ENCODE measurements at regions not wholly inside any gene's neighbourhood (a gene's known extent, or its start where the extent isn't known, plus 50 kb on each side); places are given as distances from the start of the nearest gene placed in this dataset.

DNA sequence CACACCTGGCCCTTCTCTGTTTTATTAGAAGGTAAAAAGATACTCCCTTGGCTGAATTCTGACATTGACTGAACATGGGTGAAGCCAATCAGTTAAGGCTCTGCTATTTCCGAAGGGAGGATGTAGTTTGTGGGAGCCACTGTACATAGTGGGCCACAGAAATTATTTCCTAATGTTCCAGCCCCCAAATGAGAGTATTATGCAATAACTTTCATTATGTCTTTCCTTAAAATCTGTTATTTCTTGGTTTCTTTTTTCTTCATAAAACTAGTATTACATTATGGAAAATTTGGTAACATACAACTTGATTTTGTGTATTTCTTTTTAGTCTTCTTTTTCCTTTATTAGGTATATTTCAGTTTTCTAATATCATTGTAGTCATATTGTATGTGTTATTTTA, 51.9 kb upstream of the EP300 start:
- no peaks in the 10 kb centered on the region for H3K4me1 ChIP-seq (ENCODE audit: insufficient read depth, low read length, poor library complexity, severe bottlenecking)
- TF ChIP-seq EZH2 (IDR thresholded peaks at IDR 0.05; ENCODE audit: borderline replicate concordance, low read depth, low read length, poor library complexity, severe bottlenecking) (no peak), CTCF (conservative IDR thresholded peaks at IDR 0.05; ENCODE audit: low read depth, low read length) (no peak)
- CTCF ChIA-PET = interaction anchor here (0.6 kb wide), 1 partner anchor 199 kb away, joined by 4 read pairs; no protein-coding TSS in a partner anchor
- no peaks in the 10 kb centered on the region for H3K27me3 ChIP-seq (replicated peaks; ENCODE audit: insufficient read depth, low read depth, low read length, poor library complexity)
- POLR2A ChIA-PET (ENCODE audit: low non-redundant PET) = no interaction called here
- no peak overlapping the region for H3K27ac ChIP-seq (ENCODE audit: low read depth, low read length, poor library complexity, severe bottlenecking)
- intact Hi-C loops (cut with micrococcal nuclease; ENCODE audit: unreplicated experiment) = no loop called here
- H3K4me3 ChIP-seq (ENCODE audit: low read depth, low read length, poor library complexity, severe bottlenecking) = no peak overlapping the region
- no peaks in the 10 kb centered on the region for H3K36me3 ChIP-seq (ENCODE audit: insufficient read depth, low read length, poor library complexity, severe bottlenecking)
- no peaks in the 10 kb centered on the region for H3K9me3 ChIP-seq (ENCODE audit: low read depth, low read length, poor library complexity, severe bottlenecking)
- no peak for DNase-seq (ENCODE audit: low spot score)
- BruUV-seq (replicated peaks) = no TSS peak

GRCh38 chr22:41041532-41041931, 50.9 kb upstream of the EP300 start:
- Histone ChIP-seq H3K27me3 (replicated peaks; ENCODE audit: insufficient read depth, low read depth, low read length, poor library complexity) (no peaks in the 10 kb centered on the region), H3K4me3 (ENCODE audit: low read depth, low read length, poor library complexity, severe bottlenecking) (no peak overlapping the region), H3K4me1 (ENCODE audit: insufficient read depth, low read length, poor library complexity, severe bottlenecking) (no peaks in the 10 kb centered on the region), H3K36me3 (ENCODE audit: insufficient read depth, low read length, poor library complexity, severe bottlenecking) (no peaks in the 10 kb centered on the region), H3K9me3 (ENCODE audit: low read depth, low read length, poor library complexity, severe bottlenecking) (no peaks in the 10 kb centered on the region), H3K27ac (ENCODE audit: low read depth, low read length, poor library complexity, severe bottlenecking) (no peak overlapping the region)
- no peak for TF ChIP-seq EZH2 (IDR thresholded peaks at IDR 0.05; ENCODE audit: borderline replicate concordance, low read depth, low read length, poor library complexity, severe bottlenecking)
- no peak for TF ChIP-seq CTCF (conservative IDR thresholded peaks at IDR 0.05; ENCODE audit: low read depth, low read length)
- intact Hi-C loops (cut with micrococcal nuclease; ENCODE audit: unreplicated experiment) = no loop called here
- ChIA-PET POLR2A (ENCODE audit: low non-redundant PET) (no interaction called here), CTCF (no interaction called here)
- no TSS peak for BruUV-seq (replicated peaks)
- no peak for DNase-seq (ENCODE audit: low spot score)
